Transverse colon (tissue), 4 donors: ENCODE measurements at regions not wholly inside any gene's neighbourhood (a gene's known extent, or its start where the extent isn't known, plus 50 kb on each side); places are given as distances from the start of the nearest gene placed in this dataset.

Experiments used
- DNase-seq: peaks from one replicate; pipeline ENCODE4 v3.0.0-alpha.2; 2019
- H3K27ac ChIP-seq, 4 donors: fragments of 200-600 bp; sonication (generic); 2 replicates each; pipeline ENCODE4 v1.5.1; 2016 to 2018; ENCODE audit warnings: inconsistent platforms in 4 of 4
- H3K27me3 ChIP-seq: fragments of 200-600 bp; sonication (generic); 2 replicates; pipeline ENCODE4 v1.5.1; 2017; ENCODE audit warnings: inconsistent platforms
- H3K36me3 ChIP-seq, 4 donors: fragments of 200-600 bp; sonication (generic); 2 replicates each; pipeline ENCODE4 v1.5.1; 2017 to 2019; ENCODE audit warnings: inconsistent platforms in 4 of 4
- H3K4me1 ChIP-seq, 4 donors: fragments of 200-600 bp; sonication (generic); 2 replicates each; pipeline ENCODE4 v1.5.1; 2017 to 2020; ENCODE audit warnings: inconsistent platforms in 4 of 4
- H3K4me3 ChIP-seq, 4 donors: fragments of 200-600 bp; sonication (generic); 1 replicate in 1 of 4; 2 replicates in 3 of 4; pipeline versions ENCODE4 v1.5.1 to v1.6.1; 2017 to 2019; ENCODE audit warnings: inconsistent platforms in 4 of 4
- H3K9me3 ChIP-seq, 2 donors: fragments of 200-600 bp; sonication (generic); 2 replicates each; pipeline ENCODE4 v1.5.1; 2017 to 2019; ENCODE audit warnings: inconsistent platforms in 2 of 2
- CTCF ChIP-seq, 5 experiments: fragments of 200-600 bp in 3 of 5; fragments of 450-650 bp in 2 of 5; sonication (generic) in 3 of 5; IDR thresholded peaks; 1 replicate in 2 of 5; 2 replicates in 3 of 5; pipeline ENCODE4 v1.5.1; 2016 to 2017; ENCODE audit warnings: antibody characterized with exemption in 5 of 5, inconsistent platforms in 3 of 5, mild to moderate bottlenecking in 2 of 5, moderate library complexity in 1 of 5
- EP300 ChIP-seq: sonication (generic); formaldehyde crosslinking; IDR thresholded peaks from one replicate; pipeline ENCODE4 v1.6.1; 2017; ENCODE audit warnings: antibody characterized with exemption, low read depth
- POLR2A ChIP-seq: fragments of 450-650 bp; IDR thresholded peaks from one replicate; pipeline ENCODE4 v1.6.1; 2016; ENCODE audit warnings: antibody characterized with exemption, mild to moderate bottlenecking, moderate library complexity
- POLR2AphosphoS5 ChIP-seq, 3 donors: sonication (generic); formaldehyde crosslinking; IDR thresholded peaks; one replicate each; pipeline ENCODE4 v1.6.1; 2016; ENCODE audit warnings: antibody characterized with exemption in 3 of 3
- WGBS, 2 donors: methylation state at CpG; one replicate each; pipeline ENCODE4 v1.1.5; 2018; ENCODE audit warnings: low coverage in 1 of 2; 5-methylcytosine and 5-hydroxymethylcytosine counted together
- in situ Hi-C, 4 donors: fragments of 200-750 bp; cut with MboI; loops; one replicate each; pipeline versions ENCODE4 v1.15.0 to v1.15.1; 2017; ENCODE audit warnings: low sequenced_read_pairs in 3 of 4, low pct_ligation_motif_present in 1 of 4, low pct_unique_long_range_greater_than_20kb in 1 of 4
- intact Hi-C: fragments of 100-400 bp; cut with DNase I; formaldehyde crosslinking; loops from one replicate; pipeline ENCODE4 v1.15.1; 2023; ENCODE audit warnings: low total_unique reads

GRCh38 chr17:69713815-69714214, 299.3 kb downstream of the MAP2K6 start:
- TF ChIP-seq POLR2AphosphoS5 (IDR thresholded peaks at IDR 0.05): no peak
- TF ChIP-seq POLR2A: no peak
- TF ChIP-seq CTCF (IDR thresholded peaks at IDR 0.05): no peak
- no peak for TF ChIP-seq EP300
- no peaks in the 10 kb centered on the region for H3K4me1 ChIP-seq
- 84 to 87% methylated on average over 4 of the region's 4 CpGs for WGBS, 2 donors
- no peaks in the 10 kb centered on the region for H3K9me3 ChIP-seq
- in situ Hi-C loops: no loop called here
- DNase-seq: no peak
- H3K27me3 ChIP-seq: no peaks in the 10 kb centered on the region
- no peaks in the 10 kb centered on the region for H3K36me3 ChIP-seq
- no peak overlapping the region for H3K4me3 ChIP-seq
- H3K27ac ChIP-seq: no peak overlapping the region
- intact Hi-C loops: no loop called here

DNA sequence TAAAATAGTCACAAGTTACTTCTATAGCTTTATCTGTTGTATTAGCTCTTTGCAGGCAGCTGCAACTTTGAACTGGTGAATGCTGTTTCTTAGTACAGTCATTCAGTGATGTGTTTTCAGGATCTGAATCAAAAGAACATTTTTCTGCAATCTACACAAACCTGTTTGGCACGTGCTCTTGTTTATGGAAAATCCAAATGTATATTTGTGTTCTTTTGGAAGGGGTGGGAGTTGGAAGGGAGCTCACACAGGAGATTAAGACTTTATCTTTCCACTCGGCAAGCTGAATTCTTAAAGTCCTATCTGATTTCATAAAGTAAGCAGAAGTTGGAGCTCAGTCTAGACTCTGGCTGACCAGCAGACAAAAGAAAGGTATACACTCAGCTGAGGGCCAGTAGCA, 300.2 kb downstream of the MAP2K6 start:
- no peak overlapping the region for H3K27ac ChIP-seq
- H3K4me1 ChIP-seq: no peaks in the 10 kb centered on the region
- intact Hi-C loops: no loop called here
- in situ Hi-C loops: no loop called here
- no peaks in the 10 kb centered on the region for H3K36me3 ChIP-seq
- H3K4me3 ChIP-seq: no peak overlapping the region
- 40 to 55% methylated on average over 2 of the region's 2 CpGs for WGBS, 2 donors
- no peaks in the 10 kb centered on the region for H3K9me3 ChIP-seq
- DNase-seq: no peak
- no peaks in the 10 kb centered on the region for H3K27me3 ChIP-seq
- TF ChIP-seq EP300 (no peak), CTCF (IDR thresholded peaks at IDR 0.05) (no peak), POLR2AphosphoS5 (IDR thresholded peaks at IDR 0.05) (no peak), POLR2A (no peak)

DNA sequence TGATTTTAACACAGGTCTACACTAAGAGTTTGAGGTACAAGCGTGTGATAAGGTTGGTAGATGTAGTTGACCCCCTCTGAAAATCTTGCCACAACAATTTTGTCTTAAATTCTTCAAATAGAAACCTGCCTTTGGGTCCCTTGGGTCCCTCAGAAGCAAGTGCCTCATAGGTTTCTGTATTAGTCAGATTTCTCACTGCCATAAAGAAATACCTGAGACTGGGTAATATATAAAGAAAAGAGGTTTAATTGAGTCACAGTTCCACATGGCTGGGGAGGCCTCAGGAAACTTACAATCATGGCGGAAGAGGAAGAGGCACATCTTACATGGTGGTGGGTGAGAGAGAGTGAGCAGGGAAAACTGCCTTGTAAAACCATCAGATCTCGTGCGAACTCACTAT, 301.2 kb downstream of the MAP2K6 start:
- 84 to 85% methylated on average over 4 of the region's 4 CpGs for WGBS, 2 donors
- no peaks in the 10 kb centered on the region for H3K27me3 ChIP-seq
- no peak overlapping the region for H3K27ac ChIP-seq
- H3K9me3 ChIP-seq: no peaks in the 10 kb centered on the region
- intact Hi-C loops (no loop called here), in situ Hi-C loops (no loop called here)
- no peak overlapping the region for H3K4me3 ChIP-seq
- no peaks in the 10 kb centered on the region for H3K36me3 ChIP-seq
- TF ChIP-seq CTCF (IDR thresholded peaks at IDR 0.05) (no peak), POLR2AphosphoS5 (IDR thresholded peaks at IDR 0.05) (no peak), POLR2A (no peak), EP300 (no peak)
- no peak for DNase-seq
- H3K4me1 ChIP-seq: no peaks in the 10 kb centered on the region

DNA sequence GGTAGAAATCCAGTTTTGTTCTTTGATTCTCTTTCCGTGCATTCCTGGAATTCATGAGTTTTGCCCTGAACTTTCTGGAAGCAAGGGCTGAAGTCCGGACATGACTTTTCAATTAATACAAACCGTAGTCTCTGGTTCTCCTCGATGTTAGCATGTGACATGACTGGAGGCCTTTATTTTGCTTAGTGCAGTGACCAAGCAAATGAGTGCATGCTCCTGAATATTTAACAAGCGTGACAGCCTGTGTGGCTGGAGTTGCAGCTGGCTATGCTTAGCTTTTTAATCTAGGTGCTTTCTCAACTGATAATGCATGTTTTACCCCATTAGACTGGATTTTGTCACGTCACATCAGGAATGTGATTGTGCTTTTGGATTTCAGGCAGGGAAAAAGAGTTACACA, 302.1 kb downstream of the MAP2K6 start:
- in situ Hi-C loops: no loop called here
- no peak for DNase-seq
- TF ChIP-seq POLR2A (no peak), CTCF (IDR thresholded peaks at IDR 0.05) (no peak), POLR2AphosphoS5 (IDR thresholded peaks at IDR 0.05) (no peak), EP300 (no peak)
- Histone ChIP-seq H3K27me3 (no peaks in the 10 kb centered on the region), H3K9me3 (no peaks in the 10 kb centered on the region), H3K36me3 (no peaks in the 10 kb centered on the region), H3K4me1 (no peaks in the 10 kb centered on the region), H3K27ac (no peak overlapping the region), H3K4me3 (no peak overlapping the region)
- intact Hi-C loops: no loop called here
- WGBS, 2 donors: 60 to 82% methylated on average over 5 to 6 of the region's 6 CpGs
